ENCODE measurements at regions not wholly inside any gene's neighbourhood (a gene's known extent, or its start where the extent isn't known, plus 50 kb on each side); places are given as distances from the start of the nearest gene placed in this dataset.

DNA sequence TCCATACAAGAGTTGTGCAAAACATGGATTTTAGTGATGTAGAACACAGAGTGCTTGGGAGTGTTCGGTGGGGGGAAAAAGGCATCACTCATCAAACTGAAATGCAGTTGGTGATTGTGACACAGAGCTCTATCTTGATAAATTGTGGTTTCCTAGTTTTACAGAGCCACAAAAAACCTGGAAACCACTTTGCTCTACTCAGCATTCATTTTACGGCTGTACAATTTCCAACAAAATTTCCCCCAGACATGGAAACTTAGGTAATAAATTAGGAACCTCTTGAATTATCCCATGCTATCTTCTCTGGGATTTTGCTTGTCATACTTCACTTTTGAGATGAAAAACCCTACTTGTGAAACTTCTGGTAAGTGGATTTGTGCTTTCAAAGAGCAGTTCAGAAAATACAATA is 614.9 kb upstream of the FZD8 start:
- TF ChIP-seq CTCF (IDR thresholded peaks at IDR 0.05) (no peak), POLR2A (IDR thresholded peaks at IDR 0.05) (no peak)
